Esophagus squamous epithelium (tissue), 4 donors: ENCODE measurements at regions not wholly inside any gene's neighbourhood (a gene's known extent, or its start where the extent isn't known, plus 50 kb on each side); places are given as distances from the start of the nearest gene placed in this dataset.

Source experiments
- CTCF ChIP-seq, 6 experiments: fragments of 450-650 bp in 4 of 6; fragments of 200-600 bp in 2 of 6; sonication (generic) in 2 of 6; IDR thresholded peaks; one replicate each; pipeline ENCODE4 v1.5.1; 2016 to 2019; ENCODE audit warnings: antibody characterized with exemption in 6 of 6, mild to moderate bottlenecking in 4 of 6, moderate library complexity in 4 of 6
- POLR2A ChIP-seq, 4 donors: fragments of 450-650 bp; IDR thresholded peaks; one replicate each; pipeline ENCODE4 v1.6.1; 2017; ENCODE audit warnings: antibody characterized with exemption in 4 of 4, mild to moderate bottlenecking in 4 of 4, moderate library complexity in 3 of 4

GRCh38 chr13:86447479-86447878 lies 648.3 kb upstream of the SLITRK6 start:
- no peak for TF ChIP-seq CTCF (IDR thresholded peaks at IDR 0.05)
- TF ChIP-seq POLR2A (IDR thresholded peaks at IDR 0.05): no peak
